GM19452 (cell line): ENCODE measurements at regions not wholly inside any gene's neighbourhood (a gene's known extent, or its start where the extent isn't known, plus 50 kb on each side); places are given as distances from the start of the nearest gene placed in this dataset.

Experiments
- ATAC-seq: cut with Tn5 transposase; IDR thresholded peaks from one replicate; pipeline ENCODE4 v1.9.1; 2021; ENCODE audit not compliant: unreplicated experiment

GRCh38 chr15:66900586-66901310 lies 164.7 kb upstream of the SMAD3 start:
- no peak for ATAC-seq

- no peak for ATAC-seq
These were observed 163.9 kb upstream of the SMAD3 start for GRCh38 chr15:66901336-66902100.

- no peak for ATAC-seq
These were observed 160.2 kb upstream of the SMAD3 start for GRCh38 chr15:66905185-66905584.

DNA sequence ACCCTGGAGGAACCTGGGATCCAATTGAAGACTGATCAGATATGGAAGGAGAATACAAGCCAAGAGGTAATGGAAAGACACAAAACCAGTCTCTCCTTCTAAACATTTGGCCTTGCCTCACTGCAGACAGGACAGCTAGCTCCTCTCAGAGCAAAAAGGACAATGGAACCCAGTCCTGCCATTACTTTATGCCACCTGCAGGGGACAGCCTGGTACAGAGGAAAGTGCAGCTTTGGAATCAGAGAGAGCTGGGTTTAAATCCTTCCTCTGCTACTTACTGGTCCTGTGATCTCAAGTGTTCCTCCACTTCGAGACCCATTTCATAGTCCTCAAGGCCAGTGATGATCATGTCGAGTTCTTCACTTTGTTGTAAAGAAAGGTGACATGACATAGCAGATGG lies 159.4 kb upstream of the SMAD3 start:
- no peak for ATAC-seq

DNA sequence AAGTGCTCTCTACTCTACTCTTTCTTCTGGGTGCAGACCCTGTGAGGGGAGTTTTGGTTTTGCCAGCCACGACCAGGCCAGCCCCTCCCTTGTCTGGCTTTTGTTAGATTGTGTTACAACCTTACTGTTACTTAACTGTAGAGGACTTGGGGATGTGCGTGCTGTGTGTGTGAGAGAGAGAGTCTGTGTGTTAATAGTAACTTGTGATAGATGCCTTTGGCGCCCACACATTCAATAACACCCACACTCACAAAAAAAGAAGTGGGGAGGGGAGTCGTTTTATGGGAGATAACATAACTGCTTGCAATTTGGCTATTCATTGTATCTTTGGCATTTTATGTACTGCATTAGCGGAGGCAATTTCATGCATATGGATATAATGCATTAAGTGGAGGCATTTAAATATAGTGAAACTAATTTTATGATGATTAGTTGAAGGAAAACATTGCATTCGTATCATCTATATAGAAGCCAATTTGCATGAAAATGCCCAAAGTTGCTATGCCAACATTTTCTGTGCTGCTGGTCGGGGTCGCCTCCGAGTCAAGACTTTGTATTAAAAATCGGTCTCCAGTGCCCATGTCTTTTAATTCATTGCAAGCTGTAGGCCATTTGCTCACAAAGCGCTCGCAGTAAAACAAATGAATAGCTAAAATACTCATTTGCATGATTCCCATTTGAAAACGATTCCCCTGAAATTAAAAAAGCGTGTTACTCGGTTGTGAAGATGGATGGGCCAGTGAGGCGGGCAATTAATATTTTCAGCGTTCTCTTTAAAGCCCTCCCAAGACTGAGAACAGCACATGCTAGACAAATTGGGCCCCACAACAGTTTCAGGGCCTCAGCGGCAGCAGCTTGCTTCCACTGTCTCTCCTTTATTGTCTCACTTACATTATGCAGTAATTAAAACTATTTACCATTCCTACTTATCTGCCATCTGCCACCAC lies 158.5 kb upstream of the SMAD3 start:
- ATAC-seq = no peak

- ATAC-seq = no peak
These were observed 157.3 kb upstream of the SMAD3 start for GRCh38 chr15:66907826-66908743.

GRCh38 chr15:66908744-66909095 lies 156.7 kb upstream of the SMAD3 start:
- ATAC-seq = no peak

DNA sequence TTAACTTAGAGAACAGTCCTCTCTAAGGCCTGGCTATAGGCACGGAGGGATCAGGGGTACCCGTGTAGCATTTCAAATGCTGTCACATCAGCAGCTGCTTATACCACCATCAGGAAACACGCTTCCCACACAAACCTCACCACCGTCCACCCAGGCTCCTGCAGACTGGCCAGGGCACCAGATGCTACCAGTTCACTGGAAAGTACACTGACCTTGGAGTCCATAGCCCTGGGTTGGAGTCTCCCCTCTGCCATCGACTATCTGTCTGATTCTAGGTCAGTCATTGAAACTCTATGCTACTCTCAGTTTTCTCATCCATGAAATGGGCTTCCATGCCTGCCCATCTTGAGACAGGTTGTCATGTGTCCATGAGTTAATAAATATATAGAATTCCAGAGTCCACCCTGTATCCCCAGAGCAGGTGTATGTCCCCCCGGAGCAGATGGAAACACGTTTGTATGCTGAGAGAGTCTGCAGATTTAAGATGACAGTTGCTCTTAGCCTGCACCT lies 156.0 kb upstream of the SMAD3 start:
- no peak for ATAC-seq

DNA sequence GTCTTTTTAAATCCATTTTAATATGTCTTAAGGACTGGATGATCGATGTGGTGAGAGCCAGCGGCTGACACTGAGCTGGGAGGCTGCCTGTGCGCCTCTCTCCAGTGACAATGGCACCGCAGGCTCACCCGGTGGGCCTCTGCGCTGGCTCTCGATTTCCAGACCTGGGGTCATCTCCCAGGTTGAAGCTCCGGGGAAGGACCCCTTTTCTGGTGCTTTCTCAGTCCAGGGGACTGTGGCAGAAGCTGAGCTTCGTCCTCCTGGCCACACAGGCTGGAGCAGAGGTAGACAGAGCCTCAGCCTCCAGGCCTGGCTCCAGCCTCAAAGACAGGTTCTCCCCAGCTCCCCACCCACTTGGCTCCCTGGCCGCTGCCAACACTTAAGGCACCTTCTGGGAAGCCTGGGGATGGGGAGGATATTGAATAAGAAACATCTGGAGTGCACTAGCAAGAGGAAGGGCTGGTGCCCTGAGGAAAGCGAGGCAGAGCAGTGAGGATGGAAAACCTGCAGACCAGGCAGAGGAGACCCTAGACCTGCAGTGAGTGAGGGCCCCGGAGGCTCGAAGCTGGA lies 154.2 kb upstream of the SMAD3 start:
- no peak for ATAC-seq

GRCh38 chr15:66912001-66912400 lies 153.4 kb upstream of the SMAD3 start:
- no peak for ATAC-seq

- ATAC-seq = no peak
These were observed 153.0 kb upstream of the SMAD3 start for GRCh38 chr15:66912441-66912840.

- ATAC-seq = no peak
These were observed 147.4 kb upstream of the SMAD3 start for GRCh38 chr15:66917904-66918448.

- ATAC-seq = no peak
These were observed 146.0 kb upstream of the SMAD3 start for GRCh38 chr15:66919421-66919820.

DNA sequence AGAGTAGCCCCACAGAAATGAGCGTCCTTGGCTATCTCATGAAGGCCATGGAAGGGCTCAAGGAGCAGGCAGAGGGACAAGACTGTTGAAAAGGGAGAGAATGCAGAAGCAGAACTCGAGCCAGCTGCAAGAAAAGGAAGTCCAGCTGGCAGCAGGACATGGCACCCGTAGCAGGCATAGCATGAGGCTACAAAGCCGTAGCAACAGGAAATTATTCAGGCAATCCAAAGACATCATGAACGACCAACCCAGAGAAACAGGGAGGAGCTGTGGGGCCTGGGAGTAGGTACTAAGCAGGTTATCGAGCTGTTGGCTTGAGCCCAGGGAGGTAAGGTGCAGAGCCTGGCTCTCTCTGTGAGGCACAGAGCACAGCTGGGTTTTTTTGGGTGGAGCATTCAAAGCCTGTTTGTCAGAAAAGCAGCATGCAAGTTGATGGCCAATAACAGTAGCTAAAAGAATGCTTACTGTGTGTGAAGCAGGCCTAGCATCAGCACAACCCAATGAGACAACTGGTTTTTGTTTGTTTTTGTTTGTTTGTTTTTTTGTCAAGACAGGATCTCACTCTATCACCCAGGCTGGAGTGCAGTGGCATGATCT lies 144.0 kb upstream of the SMAD3 start:
- ATAC-seq = no peak

DNA sequence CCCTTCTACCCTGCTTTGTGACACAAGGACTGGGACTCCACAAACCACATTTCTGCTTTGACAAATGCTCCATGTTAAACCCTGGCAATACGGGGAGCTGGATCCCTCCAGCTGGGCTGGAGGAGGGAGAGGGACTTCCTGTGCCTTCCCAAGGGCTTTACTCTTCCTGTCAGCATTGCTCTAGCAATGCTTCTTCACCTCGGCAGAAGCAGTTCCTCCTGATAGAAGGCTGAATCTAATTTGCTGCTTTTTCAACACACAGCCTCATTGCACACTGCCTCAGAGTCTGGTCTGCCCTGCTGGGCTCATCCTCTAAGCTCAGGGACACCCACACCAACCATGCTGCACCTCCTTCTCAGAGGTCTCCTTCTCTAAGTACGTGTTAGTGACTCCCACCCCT lies 142.8 kb upstream of the SMAD3 start:
- no peak for ATAC-seq

GRCh38 chr15:66923438-66923881 lies 141.9 kb upstream of the SMAD3 start:
- ATAC-seq = no peak

DNA sequence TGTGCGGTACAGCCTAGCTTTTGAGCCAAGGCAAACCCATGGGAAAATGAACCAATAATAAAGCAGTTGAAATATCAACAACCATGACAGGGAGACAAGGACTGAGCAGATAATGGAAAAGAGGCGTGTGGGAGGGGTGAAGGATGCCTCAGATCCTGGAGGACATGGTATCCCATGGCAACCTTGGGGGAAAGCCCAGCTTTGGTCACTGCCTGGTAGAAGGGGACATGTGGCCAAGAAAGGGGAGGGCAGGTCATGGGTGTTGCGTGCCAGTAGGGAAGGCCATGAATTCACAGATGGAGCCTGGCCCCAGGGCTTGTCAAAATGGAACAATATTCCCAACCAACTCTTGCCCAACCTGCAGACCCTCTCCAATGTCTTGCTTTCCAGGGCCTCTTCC lies 140.5 kb upstream of the SMAD3 start:
- ATAC-seq = no peak

GRCh38 chr15:66925721-66926120 lies 139.7 kb upstream of the SMAD3 start:
- no peak for ATAC-seq
